Left ventricle myocardium inferior (tissue), 1 donor: ENCODE measurements at regions not wholly inside any gene's neighbourhood (a gene's known extent, or its start where the extent isn't known, plus 50 kb on each side); places are given as distances from the start of the nearest gene placed in this dataset.

Source experiments
- DNase-seq: peaks from one replicate; pipeline ENCODE4 v3.0.0-alpha.2; 2020
- H3K27ac ChIP-seq: fragments of 200-600 bp; replicated peaks from 2 replicates; pipeline ENCODE4 v1.8.0; 2021
- H3K27me3 ChIP-seq: fragments of 200-600 bp; 2 replicates; pipeline ENCODE4 v1.8.0; 2021; ENCODE audit warnings: low read depth
- H3K36me3 ChIP-seq: fragments of 200-600 bp; 2 replicates; pipeline ENCODE4 v1.8.0; 2021
- H3K4me1 ChIP-seq: fragments of 200-600 bp; 2 replicates; pipeline ENCODE4 v1.8.0; 2021
- H3K4me3 ChIP-seq: fragments of 200-600 bp; 2 replicates; pipeline ENCODE4 v1.8.0; 2021; ENCODE audit warnings: mild to moderate bottlenecking, moderate library complexity
- H3K9me3 ChIP-seq: fragments of 200-600 bp; replicated peaks from 2 replicates; pipeline ENCODE4 v1.8.0; 2021
- CTCF ChIP-seq: fragments of 200-600 bp; IDR thresholded peaks from 2 replicates; pipeline ENCODE4 v1.8.0; 2021; ENCODE audit warnings: antibody characterized with exemption, mild to moderate bottlenecking, borderline replicate concordance
- intact Hi-C: fragments of 100-400 bp; cut with micrococcal nuclease; formaldehyde crosslinking; loops from one replicate; pipeline ENCODE4 v1.11.0; 2022
- donor health status: DM: no; HTN: yes; CAD: no; lungs with severe emphysema.

GRCh38 chr12:70096759-70097410 is 146.3 kb upstream of the CNOT2 start:
- TF ChIP-seq CTCF: no peak
- intact Hi-C loops: no loop called here
- H3K27me3 ChIP-seq: no peaks in the 10 kb centered on the region

GRCh38 chr12:70101064-70101463 is 142.2 kb upstream of the CNOT2 start:
- intact Hi-C loops: no loop called here
- DNase-seq: no peak
- H3K36me3 ChIP-seq: no peaks in the 10 kb centered on the region
- no peaks in the 10 kb centered on the region for H3K9me3 ChIP-seq
- no peak overlapping the region for H3K4me3 ChIP-seq
- no peaks in the 10 kb centered on the region for H3K27me3 ChIP-seq
- no peak overlapping the region for H3K27ac ChIP-seq
- H3K4me1 ChIP-seq: no peaks in the 10 kb centered on the region
- no peak for TF ChIP-seq CTCF

More at GRCh38 chr12:70096759-70097410, 146.3 kb upstream of the CNOT2 start:
- H3K4me1 ChIP-seq: no peaks in the 10 kb centered on the region
- DNase-seq: no peak
- no peaks in the 10 kb centered on the region for H3K9me3 ChIP-seq
- H3K27ac ChIP-seq: no peak overlapping the region
- no peaks in the 10 kb centered on the region for H3K36me3 ChIP-seq
- no peak overlapping the region for H3K4me3 ChIP-seq

- Histone ChIP-seq H3K36me3 (no peaks in the 10 kb centered on the region), H3K27ac (no peak overlapping the region), H3K9me3 (peaks cover 25% of the 10 kb centered on the region), H3K4me3 (no peak overlapping the region), H3K27me3 (no peaks in the 10 kb centered on the region), H3K4me1 (no peaks in the 10 kb centered on the region)
- DNase-seq: no peak
- no peak for TF ChIP-seq CTCF
- intact Hi-C loops: no loop called here
These were observed 136.9 kb upstream of the CNOT2 start for GRCh38 chr12:70106347-70106746.

- peaks cover 61% of the 10 kb centered on the region for H3K9me3 ChIP-seq
- no peak overlapping the region for H3K27ac ChIP-seq
- no peaks in the 10 kb centered on the region for H3K36me3 ChIP-seq
- no peak for TF ChIP-seq CTCF
- H3K4me1 ChIP-seq: no peaks in the 10 kb centered on the region
- no peaks in the 10 kb centered on the region for H3K27me3 ChIP-seq
- DNase-seq: no peak
- intact Hi-C loops: no loop called here
- no peak overlapping the region for H3K4me3 ChIP-seq
These were observed 133.1 kb upstream of the CNOT2 start for GRCh38 chr12:70110085-70110484.

GRCh38 chr12:70117670-70118069 is 125.6 kb upstream of the CNOT2 start:
- peaks cover 23% of the 10 kb centered on the region for H3K9me3 ChIP-seq
- H3K4me1 ChIP-seq: no peaks in the 10 kb centered on the region
- intact Hi-C loops: no loop called here
- DNase-seq: no peak
- H3K27me3 ChIP-seq: no peaks in the 10 kb centered on the region
- H3K36me3 ChIP-seq: no peaks in the 10 kb centered on the region
- no peak for TF ChIP-seq CTCF
- H3K27ac ChIP-seq: no peak overlapping the region
- no peak overlapping the region for H3K4me3 ChIP-seq

GRCh38 chr12:70120970-70121369 is 122.3 kb upstream of the CNOT2 start:
- H3K27me3 ChIP-seq: no peaks in the 10 kb centered on the region
- no peaks in the 10 kb centered on the region for H3K36me3 ChIP-seq
- TF ChIP-seq CTCF: no peak
- no peak for DNase-seq
- intact Hi-C loops: no loop called here
- no peak overlapping the region for H3K27ac ChIP-seq
- H3K4me3 ChIP-seq: no peak overlapping the region
- H3K4me1 ChIP-seq: no peaks in the 10 kb centered on the region
- H3K9me3 ChIP-seq: no peaks in the 10 kb centered on the region
